ENCODE measurements at regions not wholly inside any gene's neighbourhood (a gene's known extent, or its start where the extent isn't known, plus 50 kb on each side); places are given as distances from the start of the nearest gene placed in this dataset.

- Mint-ChIP-seq H3K27ac (peak overlapping the region; percentile 69), H3K9me3 (no peaks in the 10 kb centered on the region), H3K4me3 (no peak overlapping the region), H3K27me3 (no peaks in the 10 kb centered on the region), H3K4me1 (peaks cover 34% of the 10 kb centered on the region), H3K36me3 (peaks cover 8% of the 10 kb centered on the region)
- no peak for DNase-seq
Observed at GRCh38 chr2:189258616-189259365, 79.2 kb upstream of the COL5A2 start.

- Mint-ChIP-seq H3K9me3 (peaks cover 3% of the 10 kb centered on the region), H3K4me1 (peaks cover 34% of the 10 kb centered on the region), H3K36me3 (peaks cover 12% of the 10 kb centered on the region), H3K27me3 (no peaks in the 10 kb centered on the region), H3K27ac (peak overlapping the region; percentile 43), H3K4me3 (no peak overlapping the region)
- DNase-seq = no peak
Observed at GRCh38 chr2:189260361-189260814, 80.8 kb upstream of the COL5A2 start.

GRCh38 chr2:189261431-189261841 lies 81.9 kb upstream of the COL5A2 start:
- Mint-ChIP-seq H3K4me3 (no peak overlapping the region), H3K9me3 (peaks cover 6% of the 10 kb centered on the region), H3K36me3 (peaks cover 10% of the 10 kb centered on the region), H3K4me1 (peaks cover 26% of the 10 kb centered on the region), H3K27ac (no peak overlapping the region), H3K27me3 (no peaks in the 10 kb centered on the region)
- no peak for DNase-seq

- H3K27me3 Mint-ChIP-seq = no peaks in the 10 kb centered on the region
- peaks cover 10% of the 10 kb centered on the region for H3K36me3 Mint-ChIP-seq
- H3K4me1 Mint-ChIP-seq = peaks cover 24% of the 10 kb centered on the region
- no peak overlapping the region for H3K27ac Mint-ChIP-seq
- H3K4me3 Mint-ChIP-seq = no peak overlapping the region
- no peak for DNase-seq
- H3K9me3 Mint-ChIP-seq = peaks cover 6% of the 10 kb centered on the region
Observed at GRCh38 chr2:189261916-189262315, 82.4 kb upstream of the COL5A2 start.

GRCh38 chr2:189265696-189266320 lies 86.2 kb upstream of the COL5A2 start:
- Mint-ChIP-seq H3K4me3 (no peak overlapping the region), H3K27ac (no peak overlapping the region), H3K4me1 (peaks cover 9% of the 10 kb centered on the region), H3K27me3 (no peaks in the 10 kb centered on the region), H3K9me3 (peaks cover 14% of the 10 kb centered on the region), H3K36me3 (peaks cover 12% of the 10 kb centered on the region)
- DNase-seq = no peak

- DNase-seq = no peak
- no peak overlapping the region for H3K27ac Mint-ChIP-seq
- H3K4me3 Mint-ChIP-seq = no peak overlapping the region
- H3K9me3 Mint-ChIP-seq = peaks cover 26% of the 10 kb centered on the region
- no peaks in the 10 kb centered on the region for H3K4me1 Mint-ChIP-seq
- no peaks in the 10 kb centered on the region for H3K27me3 Mint-ChIP-seq
- H3K36me3 Mint-ChIP-seq = peaks cover 19% of the 10 kb centered on the region
Observed at GRCh38 chr2:189267491-189267890, 87.9 kb upstream of the COL5A2 start.

GRCh38 chr2:189267925-189268579 lies 88.5 kb upstream of the COL5A2 start:
- DNase-seq = no peak
- H3K27me3 Mint-ChIP-seq = no peaks in the 10 kb centered on the region
- no peaks in the 10 kb centered on the region for H3K4me1 Mint-ChIP-seq
- no peak overlapping the region for H3K4me3 Mint-ChIP-seq
- H3K36me3 Mint-ChIP-seq = peaks cover 19% of the 10 kb centered on the region
- no peak overlapping the region for H3K27ac Mint-ChIP-seq
- H3K9me3 Mint-ChIP-seq = peaks cover 26% of the 10 kb centered on the region

GRCh38 chr2:189268763-189269162 lies 89.2 kb upstream of the COL5A2 start:
- no peak for DNase-seq
- H3K27me3 Mint-ChIP-seq = no peaks in the 10 kb centered on the region
- no peak overlapping the region for H3K27ac Mint-ChIP-seq
- no peaks in the 10 kb centered on the region for H3K4me1 Mint-ChIP-seq
- H3K36me3 Mint-ChIP-seq = peaks cover 19% of the 10 kb centered on the region
- peaks cover 26% of the 10 kb centered on the region for H3K9me3 Mint-ChIP-seq
- no peak overlapping the region for H3K4me3 Mint-ChIP-seq

- Mint-ChIP-seq H3K27me3 (no peaks in the 10 kb centered on the region), H3K36me3 (peaks cover 14% of the 10 kb centered on the region)
Observed at GRCh38 chr2:189273734-189274133, 94.2 kb upstream of the COL5A2 start.

GRCh38 chr2:189274361-189274760 lies 94.8 kb upstream of the COL5A2 start:
- Mint-ChIP-seq H3K9me3 (peaks cover 20% of the 10 kb centered on the region), H3K4me1 (no peaks in the 10 kb centered on the region), H3K4me3 (no peak overlapping the region), H3K27me3 (no peaks in the 10 kb centered on the region), H3K27ac (no peak overlapping the region), H3K36me3 (peaks cover 15% of the 10 kb centered on the region)
- DNase-seq = no peak

More at GRCh38 chr2:189273734-189274133, 94.2 kb upstream of the COL5A2 start:
- peaks cover 20% of the 10 kb centered on the region for H3K9me3 Mint-ChIP-seq
- no peaks in the 10 kb centered on the region for H3K4me1 Mint-ChIP-seq
- no peak overlapping the region for H3K27ac Mint-ChIP-seq
- no peak overlapping the region for H3K4me3 Mint-ChIP-seq
- DNase-seq = no peak

GRCh38 chr2:189276277-189276676 lies 96.7 kb upstream of the COL5A2 start:
- H3K27ac Mint-ChIP-seq = no peak overlapping the region
- no peak for DNase-seq
- H3K9me3 Mint-ChIP-seq = peaks cover 9% of the 10 kb centered on the region
- H3K27me3 Mint-ChIP-seq = no peaks in the 10 kb centered on the region
- no peak overlapping the region for H3K4me3 Mint-ChIP-seq
- no peaks in the 10 kb centered on the region for H3K4me1 Mint-ChIP-seq
- peaks cover 9% of the 10 kb centered on the region for H3K36me3 Mint-ChIP-seq

- no peak overlapping the region for H3K27ac Mint-ChIP-seq
- peaks cover 28% of the 10 kb centered on the region for H3K4me1 Mint-ChIP-seq
- H3K9me3 Mint-ChIP-seq = peaks cover 2% of the 10 kb centered on the region
- H3K27me3 Mint-ChIP-seq = no peaks in the 10 kb centered on the region
- peaks cover 11% of the 10 kb centered on the region for H3K36me3 Mint-ChIP-seq
- DNase-seq = no peak
- no peak overlapping the region for H3K4me3 Mint-ChIP-seq
Observed at GRCh38 chr2:189281201-189281600, 101.6 kb upstream of the COL5A2 start.

GRCh38 chr2:189285349-189285748 lies 105.8 kb upstream of the COL5A2 start:
- peaks cover 51% of the 10 kb centered on the region for H3K4me1 Mint-ChIP-seq
- H3K36me3 Mint-ChIP-seq = peaks cover 23% of the 10 kb centered on the region
- peak overlapping the region; percentile 86 for H3K27ac Mint-ChIP-seq
- no peak overlapping the region for H3K4me3 Mint-ChIP-seq
- no peak for DNase-seq
- H3K27me3 Mint-ChIP-seq = no peaks in the 10 kb centered on the region
- H3K9me3 Mint-ChIP-seq = peaks cover 9% of the 10 kb centered on the region

- Mint-ChIP-seq H3K27ac (peak overlapping the region; percentile 86), H3K9me3 (peaks cover 12% of the 10 kb centered on the region), H3K36me3 (peaks cover 27% of the 10 kb centered on the region), H3K27me3 (no peaks in the 10 kb centered on the region), H3K4me1 (peaks cover 53% of the 10 kb centered on the region), H3K4me3 (no peak overlapping the region)
- no peak for DNase-seq
Observed at GRCh38 chr2:189285962-189286645, 106.5 kb upstream of the COL5A2 start.

- H3K27me3 Mint-ChIP-seq = no peaks in the 10 kb centered on the region
- H3K4me3 Mint-ChIP-seq = no peak overlapping the region
- peaks cover 30% of the 10 kb centered on the region for H3K36me3 Mint-ChIP-seq
- DNase-seq = no peak
- H3K27ac Mint-ChIP-seq = peak overlapping the region; percentile 28
- peaks cover 15% of the 10 kb centered on the region for H3K9me3 Mint-ChIP-seq
- H3K4me1 Mint-ChIP-seq = peaks cover 66% of the 10 kb centered on the region
Observed at GRCh38 chr2:189287363-189287762, 107.8 kb upstream of the COL5A2 start.
